C4-2B (cell line): ENCODE measurements at regions not wholly inside any gene's neighbourhood (a gene's known extent, or its start where the extent isn't known, plus 50 kb on each side); places are given as distances from the start of the nearest gene placed in this dataset.

Experiments
- H3K27ac ChIP-seq: fragments of 450-650 bp; 2 replicates; pipeline ENCODE4 v1.5.1; 2017
- ZFX ChIP-seq: fragments of 450-650 bp; IDR thresholded peaks from 2 replicates; pipeline ENCODE4 v1.6.1; 2017
- TF ChIP-seq, protein P1 (sequence below): fragments of 450-650 bp; conservative IDR thresholded peaks from 2 replicates; pipeline ENCODE4 v1.5.1; 2017; ENCODE audit warnings: mild to moderate bottlenecking

DNA sequence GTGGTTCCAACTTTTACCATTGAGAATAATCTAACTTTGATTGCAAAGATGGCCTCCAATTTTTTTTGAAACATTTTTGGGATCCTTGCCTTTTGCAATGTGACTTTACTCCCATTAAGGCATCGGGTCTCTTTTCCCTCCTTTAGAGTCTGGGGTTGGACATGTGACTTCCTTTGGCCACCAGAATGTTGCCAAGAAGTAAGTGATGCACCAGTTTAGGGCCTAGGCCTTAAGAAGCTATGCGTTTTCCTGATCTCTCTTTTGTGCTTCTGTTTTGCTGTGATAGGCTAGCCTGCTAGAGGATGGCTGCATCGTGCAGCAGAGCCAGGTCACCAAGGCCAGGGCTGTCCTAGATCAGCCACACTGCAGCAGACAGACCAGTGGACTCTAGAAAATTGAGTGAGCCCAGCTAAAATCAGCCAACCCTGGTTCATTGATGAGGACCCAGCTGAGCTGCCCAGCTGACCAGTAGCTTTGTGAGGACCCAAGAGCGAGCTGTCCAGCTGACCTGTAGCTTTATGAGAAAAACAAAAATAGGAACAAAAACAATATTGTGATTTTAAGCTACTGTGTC is 594.0 kb upstream of the JAG1 start:
- no peak overlapping the region for H3K27ac ChIP-seq
- TF ChIP-seq ZFX: no peak
- TF ChIP-seq, protein P1, sequence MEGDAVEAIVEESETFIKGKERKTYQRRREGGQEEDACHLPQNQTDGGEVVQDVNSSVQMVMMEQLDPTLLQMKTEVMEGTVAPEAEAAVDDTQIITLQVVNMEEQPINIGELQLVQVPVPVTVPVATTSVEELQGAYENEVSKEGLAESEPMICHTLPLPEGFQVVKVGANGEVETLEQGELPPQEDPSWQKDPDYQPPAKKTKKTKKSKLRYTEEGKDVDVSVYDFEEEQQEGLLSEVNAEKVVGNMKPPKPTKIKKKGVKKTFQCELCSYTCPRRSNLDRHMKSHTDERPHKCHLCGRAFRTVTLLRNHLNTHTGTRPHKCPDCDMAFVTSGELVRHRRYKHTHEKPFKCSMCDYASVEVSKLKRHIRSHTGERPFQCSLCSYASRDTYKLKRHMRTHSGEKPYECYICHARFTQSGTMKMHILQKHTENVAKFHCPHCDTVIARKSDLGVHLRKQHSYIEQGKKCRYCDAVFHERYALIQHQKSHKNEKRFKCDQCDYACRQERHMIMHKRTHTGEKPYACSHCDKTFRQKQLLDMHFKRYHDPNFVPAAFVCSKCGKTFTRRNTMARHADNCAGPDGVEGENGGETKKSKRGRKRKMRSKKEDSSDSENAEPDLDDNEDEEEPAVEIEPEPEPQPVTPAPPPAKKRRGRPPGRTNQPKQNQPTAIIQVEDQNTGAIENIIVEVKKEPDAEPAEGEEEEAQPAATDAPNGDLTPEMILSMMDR: no peak

DNA sequence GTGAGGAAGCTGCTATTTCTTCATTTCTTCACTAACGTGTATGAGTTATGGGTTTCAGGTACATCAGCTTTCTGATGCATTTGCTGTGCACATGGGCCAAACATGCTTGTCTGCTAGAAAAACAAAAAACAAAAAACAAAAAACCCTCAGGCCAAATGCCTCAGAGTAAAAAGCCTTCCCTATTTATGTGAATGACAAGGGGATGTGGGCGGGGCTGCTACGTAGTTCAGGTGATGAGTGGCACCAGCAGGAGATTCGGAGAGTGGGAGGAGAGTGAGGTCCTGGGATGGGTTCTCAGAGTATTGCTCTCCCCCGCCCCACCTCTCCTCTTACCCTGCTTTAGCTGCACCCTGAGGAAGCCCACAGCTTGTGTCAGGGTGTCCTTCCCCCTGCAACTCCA is 596.8 kb upstream of the JAG1 start:
- TF ChIP-seq ZFX: no peak
- TF ChIP-seq, protein P1: no peak

DNA sequence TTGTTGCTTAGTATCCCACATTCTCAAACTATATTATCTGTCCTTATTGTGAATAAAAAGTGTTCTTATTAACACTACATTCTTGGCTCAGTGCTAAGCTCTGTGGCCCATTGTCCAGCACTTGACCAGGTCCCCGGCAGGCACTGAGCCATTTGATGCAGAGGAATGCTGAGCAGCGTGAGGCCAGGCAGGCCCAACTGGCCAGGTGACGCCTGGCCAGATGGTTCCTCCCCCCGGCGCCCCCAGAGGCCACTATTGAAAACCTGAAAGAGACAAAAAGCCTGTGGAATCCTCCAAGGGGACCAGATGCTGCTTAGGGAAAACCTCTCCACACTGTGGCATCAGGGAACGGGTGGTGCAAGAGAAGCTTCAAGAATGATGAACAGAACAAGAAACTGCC is 597.5 kb upstream of the JAG1 start:
- H3K27ac ChIP-seq: no peak overlapping the region
- TF ChIP-seq, protein P1: no peak; the same call in 1 of the 2 replicates
- no peak for TF ChIP-seq ZFX

More for the DNA sequence above, 596.8 kb upstream of the JAG1 start:
- no peak overlapping the region for H3K27ac ChIP-seq

DNA sequence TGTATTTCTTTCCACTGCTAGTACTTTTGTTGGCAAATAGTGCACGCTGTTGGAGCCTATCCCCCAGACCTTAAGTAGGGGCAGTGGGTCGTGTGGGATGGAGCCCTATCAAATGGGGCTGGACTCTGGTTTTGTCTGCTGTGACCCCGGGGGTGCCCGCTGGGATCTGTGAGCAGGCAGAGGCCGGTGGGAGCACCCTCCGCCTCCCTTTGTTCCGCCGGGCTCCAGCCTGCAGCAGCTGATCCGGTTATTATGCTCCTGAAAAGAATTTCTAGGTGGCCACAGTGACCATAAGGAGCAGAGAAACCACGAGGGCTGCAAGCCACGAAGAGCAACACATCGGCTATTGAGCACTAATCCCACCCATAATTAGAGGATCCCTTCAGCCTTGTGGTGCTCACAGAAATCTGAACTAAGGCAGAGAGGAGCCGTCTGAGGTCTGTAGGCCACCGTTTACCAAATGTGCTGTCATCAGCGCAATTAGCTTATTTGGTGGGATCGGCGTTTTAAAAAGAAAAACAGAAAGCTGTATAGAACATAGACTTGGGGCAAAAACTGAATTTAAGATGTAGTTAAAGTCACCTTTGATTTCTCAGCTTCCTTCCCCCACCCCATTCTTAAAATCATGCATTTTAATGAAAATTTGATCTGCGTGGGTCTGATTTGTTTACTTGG is 598.3 kb upstream of the JAG1 start:
- no peak overlapping the region for H3K27ac ChIP-seq
- no peak for TF ChIP-seq ZFX
- TF ChIP-seq, protein P1: no peak

DNA sequence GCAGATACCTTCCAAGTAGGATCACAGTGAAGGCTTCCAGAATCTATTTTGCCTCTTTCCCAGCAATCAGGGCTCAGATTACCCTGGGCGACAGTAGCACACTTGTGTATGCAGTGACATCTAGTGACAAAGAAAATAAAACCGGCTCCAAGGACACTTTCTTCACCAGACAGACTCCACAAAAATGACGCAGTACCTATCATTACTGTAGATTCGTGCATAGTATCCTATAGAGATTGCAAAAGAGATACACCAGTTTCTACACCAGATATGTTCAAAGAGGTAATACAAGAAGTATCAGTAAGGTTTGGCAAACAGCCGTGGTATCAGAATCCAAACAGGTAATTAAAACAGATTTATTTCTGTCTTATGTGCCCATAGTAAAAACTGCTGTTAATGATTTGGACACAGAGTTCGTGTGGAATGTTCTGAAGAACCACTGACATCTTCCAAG is 600.4 kb upstream of the JAG1 start:
- no peak overlapping the region for H3K27ac ChIP-seq
- TF ChIP-seq, protein P1: peak; percentile 83
- TF ChIP-seq ZFX: no peak

DNA sequence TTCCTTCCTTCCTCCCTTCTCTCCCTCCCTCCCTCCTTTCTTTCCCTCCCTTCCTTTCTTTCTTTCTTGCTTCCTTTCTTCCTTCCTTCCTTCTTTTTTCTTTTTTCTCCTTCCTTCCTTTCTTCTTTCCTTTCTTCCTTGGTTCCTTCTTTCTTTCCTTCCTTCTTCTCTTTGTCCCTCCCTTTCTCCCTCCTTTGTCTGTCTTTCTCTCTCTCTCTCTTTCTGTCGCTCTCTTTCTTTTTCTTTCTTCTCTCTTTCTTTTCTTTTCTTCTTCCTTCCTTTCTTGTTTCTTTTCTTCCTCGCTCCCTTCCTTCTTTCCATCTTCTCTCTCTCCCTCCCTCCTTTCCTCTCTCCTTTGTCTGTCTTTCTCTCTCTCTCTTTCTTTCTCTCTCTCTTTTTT is 601.9 kb upstream of the JAG1 start:
- no peak for TF ChIP-seq ZFX
- TF ChIP-seq, protein P1: no peak
- no peak overlapping the region for H3K27ac ChIP-seq

DNA sequence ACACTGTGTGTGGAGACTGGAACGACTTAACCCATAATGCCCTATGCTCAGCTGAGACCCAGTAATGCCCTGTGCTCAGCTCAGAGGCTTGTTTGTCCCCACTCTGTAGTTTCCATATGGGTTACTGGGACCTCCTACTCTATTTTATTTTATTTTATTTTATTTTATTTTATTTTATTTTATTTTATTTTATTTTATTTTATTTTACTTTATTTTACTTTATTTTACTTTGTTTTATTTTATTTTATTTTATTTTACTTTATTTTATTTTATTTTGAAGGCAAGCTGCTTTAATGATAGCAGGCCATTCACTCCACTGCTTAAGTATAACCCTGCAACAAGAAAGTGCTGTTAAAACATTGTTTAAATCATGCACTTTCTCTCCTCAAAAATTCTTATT is 603.4 kb upstream of the JAG1 start:
- TF ChIP-seq, protein P1: no peak
- no peak for TF ChIP-seq ZFX
- H3K27ac ChIP-seq: no peak overlapping the region
